ENCODE measurements at regions not wholly inside any gene's neighbourhood (a gene's known extent, or its start where the extent isn't known, plus 50 kb on each side); places are given as distances from the start of the nearest gene placed in this dataset.

DNA sequence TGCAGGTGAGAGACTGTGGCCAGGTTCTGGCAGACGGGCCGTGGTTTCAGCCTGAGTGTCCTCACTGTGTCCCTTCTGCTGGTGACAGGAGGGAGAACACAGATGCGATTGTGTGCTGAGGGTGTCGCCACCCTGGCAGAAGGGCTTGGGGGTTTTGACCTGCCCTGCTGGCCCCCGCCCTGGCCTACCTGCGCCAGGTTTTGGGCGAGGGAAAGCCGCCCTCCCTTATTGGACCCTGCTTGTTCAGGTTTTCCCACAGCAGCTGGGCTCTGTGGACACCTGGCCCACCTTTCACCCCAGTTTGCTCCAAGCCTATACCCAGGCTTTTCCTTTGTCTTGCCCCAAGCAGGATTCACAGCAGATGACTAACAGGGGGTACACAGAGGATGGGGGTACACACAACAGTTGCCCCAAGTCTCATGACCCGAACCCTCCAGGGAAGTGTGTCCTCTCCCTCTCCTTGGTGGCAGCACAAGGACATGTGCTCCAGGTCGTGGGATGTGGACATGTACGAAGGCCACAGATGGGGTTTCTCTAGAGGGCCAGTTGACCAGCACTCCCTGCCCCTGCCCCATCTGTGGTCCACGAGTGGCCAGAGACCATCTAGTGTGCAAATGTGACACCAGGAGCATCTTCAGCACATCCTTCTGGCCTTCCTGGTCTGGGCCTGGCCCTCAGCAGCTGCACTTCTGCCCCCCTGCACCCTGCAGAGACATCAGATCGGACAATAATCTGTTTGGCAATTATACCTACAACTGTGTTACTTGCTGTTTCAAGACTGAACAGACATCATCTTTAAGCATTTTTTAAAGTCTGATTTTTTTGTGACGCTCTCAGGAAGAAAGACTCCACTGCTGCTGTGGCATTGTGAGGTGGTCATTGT lies 265.8 kb upstream of the IRX4 start:
- no peaks in the 10 kb centered on the region for H3K4me1 Mint-ChIP-seq
- H3K4me3 Mint-ChIP-seq, result no peak overlapping the region
- ATAC-seq, result no peak
- no peak for DNase-seq
- no peaks in the 10 kb centered on the region for H3K36me3 Mint-ChIP-seq (ENCODE audit: low read depth)
- H3K27ac Mint-ChIP-seq, result no peak overlapping the region
- H3K27me3 Mint-ChIP-seq, result peaks cover 6% of the 10 kb centered on the region
- H3K9me3 Mint-ChIP-seq, result peaks cover 3% of the 10 kb centered on the region

GRCh38 chr5:2147504-2148311 lies 265.0 kb upstream of the IRX4 start:
- Mint-ChIP-seq H3K27ac (no peak overlapping the region), H3K4me1 (no peaks in the 10 kb centered on the region), H3K36me3 (ENCODE audit: low read depth) (no peaks in the 10 kb centered on the region), H3K4me3 (no peak overlapping the region), H3K27me3 (peaks cover 6% of the 10 kb centered on the region), H3K9me3 (peaks cover 3% of the 10 kb centered on the region)
- ATAC-seq (no peak), DNase-seq (no peak)

DNA sequence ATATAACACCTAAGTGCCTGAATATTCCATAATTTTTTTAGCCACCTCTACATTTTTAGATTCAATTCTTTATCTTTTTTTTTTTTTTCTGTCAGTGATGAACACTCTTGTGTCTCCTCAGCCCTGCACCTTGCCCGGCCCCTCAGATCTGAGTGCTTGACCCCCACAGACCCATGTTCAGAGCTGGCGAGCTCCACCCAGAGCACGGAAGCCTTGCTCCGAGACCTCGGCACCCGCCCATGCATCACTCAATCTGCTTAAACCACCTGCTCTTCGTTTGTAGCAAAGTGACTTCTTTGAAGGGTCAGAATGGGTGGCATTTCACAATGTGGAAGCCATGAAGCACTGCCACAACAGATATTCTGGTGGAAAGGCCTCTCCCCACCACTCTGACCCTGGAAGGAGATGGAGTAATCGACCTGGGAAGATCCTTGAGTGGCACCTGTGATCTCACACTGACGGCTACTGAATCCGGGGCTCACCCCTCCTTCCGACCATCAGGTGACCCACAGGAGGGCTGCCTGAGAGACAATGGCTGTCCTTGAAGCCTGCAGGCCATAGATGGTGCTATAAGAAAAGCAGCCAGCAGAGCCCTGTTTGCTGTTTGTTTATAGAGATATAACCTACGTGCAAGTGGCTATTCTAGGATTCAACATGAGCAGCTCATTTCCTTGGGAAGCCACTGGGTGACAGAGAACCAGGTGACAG lies 261.1 kb upstream of the IRX4 start:
- Mint-ChIP-seq H3K4me1 (no peaks in the 10 kb centered on the region), H3K27me3 (peaks cover 5% of the 10 kb centered on the region), H3K36me3 (ENCODE audit: low read depth) (no peaks in the 10 kb centered on the region), H3K27ac (no peak overlapping the region), H3K9me3 (no peaks in the 10 kb centered on the region), H3K4me3 (no peak overlapping the region)
- no peak for DNase-seq
- no peak for ATAC-seq

DNA sequence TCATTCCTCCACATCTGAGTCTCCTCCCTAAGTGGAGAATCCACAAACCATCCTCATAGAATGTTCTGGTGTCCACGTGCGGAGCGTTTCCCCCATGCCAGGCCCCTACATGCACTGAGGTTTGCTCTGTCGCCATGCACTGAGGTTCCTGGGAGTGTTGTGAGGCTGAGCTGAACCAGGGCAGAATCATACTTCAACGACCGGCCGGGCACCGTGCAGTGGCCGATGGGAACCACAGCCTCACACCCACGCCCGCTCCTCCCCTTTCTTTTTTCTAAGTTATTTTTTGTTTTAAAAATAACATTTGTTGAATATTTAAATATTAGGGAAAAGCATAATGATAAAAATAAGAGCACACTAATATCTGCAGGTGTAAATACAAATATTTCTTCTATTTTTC lies 260.4 kb upstream of the IRX4 start:
- Mint-ChIP-seq H3K9me3 (no peaks in the 10 kb centered on the region), H3K4me3 (no peak overlapping the region), H3K27ac (no peak overlapping the region), H3K36me3 (ENCODE audit: low read depth) (no peaks in the 10 kb centered on the region), H3K4me1 (no peaks in the 10 kb centered on the region), H3K27me3 (peaks cover 5% of the 10 kb centered on the region)
- no peak for DNase-seq
- ATAC-seq, result no peak

DNA sequence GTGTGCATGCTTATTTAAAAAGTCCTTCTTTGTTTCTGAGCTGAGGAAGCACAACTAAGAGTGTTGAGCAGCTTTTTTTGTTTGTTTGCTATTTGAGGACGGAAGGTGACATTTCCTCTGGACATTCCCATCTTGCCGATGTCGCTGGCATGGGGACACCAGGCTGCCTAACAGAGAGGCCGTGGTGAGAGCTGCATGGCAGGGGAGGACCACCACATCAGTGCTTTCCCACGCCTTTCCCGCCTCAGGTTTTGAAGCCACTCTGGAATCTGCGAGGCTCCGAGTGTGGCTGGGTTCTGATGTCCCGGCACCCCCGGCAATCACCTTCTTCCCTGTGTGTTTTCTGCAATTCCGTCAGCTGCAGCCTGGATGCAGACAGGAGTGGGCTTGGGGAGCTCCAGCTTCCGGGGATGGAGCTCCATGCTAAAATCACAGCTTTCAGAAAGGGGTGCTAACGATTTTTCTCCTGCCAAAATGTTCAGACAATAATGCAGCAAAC lies 259.8 kb upstream of the IRX4 start:
- H3K36me3 Mint-ChIP-seq (ENCODE audit: low read depth), result no peaks in the 10 kb centered on the region
- peaks cover 5% of the 10 kb centered on the region for H3K27me3 Mint-ChIP-seq
- no peak overlapping the region for H3K4me3 Mint-ChIP-seq
- ATAC-seq (no peak), DNase-seq (no peak)
- H3K4me1 Mint-ChIP-seq, result no peaks in the 10 kb centered on the region
- no peaks in the 10 kb centered on the region for H3K9me3 Mint-ChIP-seq
- H3K27ac Mint-ChIP-seq, result no peak overlapping the region

DNA sequence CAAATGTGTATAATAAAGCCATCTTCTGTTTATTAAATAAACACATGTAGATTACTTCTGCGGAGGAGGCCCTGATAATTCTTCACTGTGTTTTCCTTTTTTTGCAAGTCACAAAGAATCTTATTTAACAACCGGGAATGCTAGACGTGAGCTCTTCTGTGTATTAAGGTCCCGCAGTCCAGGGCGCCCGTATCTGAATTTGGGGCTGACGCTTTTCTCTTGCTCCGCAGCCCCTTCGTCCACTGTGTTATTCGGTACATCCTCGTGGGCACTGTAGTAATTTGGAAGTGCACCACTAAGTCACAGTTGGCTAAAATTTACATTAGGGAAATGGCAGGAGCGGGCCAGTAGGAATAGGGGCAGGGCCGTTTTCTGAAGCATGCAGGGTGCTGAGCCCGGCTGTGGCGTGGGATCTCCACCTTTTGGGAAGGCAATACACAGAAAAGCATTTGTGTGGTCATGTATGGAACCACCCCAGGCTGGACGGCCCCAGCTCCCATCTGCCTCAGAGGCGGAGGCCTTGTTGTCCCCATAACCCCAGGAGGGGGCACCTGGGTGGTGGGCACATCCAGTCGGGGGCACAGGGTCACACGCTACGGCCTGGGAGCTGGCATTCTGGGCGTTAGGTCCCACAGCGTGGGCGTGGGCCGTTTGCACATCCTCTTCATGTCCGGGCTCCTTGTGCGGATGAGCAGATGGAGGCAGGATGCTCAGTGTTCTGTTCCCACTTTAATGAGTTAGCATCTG lies 258.7 kb upstream of the IRX4 start:
- ATAC-seq (no peak), DNase-seq (no peak)
- no peak overlapping the region for H3K4me3 Mint-ChIP-seq
- H3K4me1 Mint-ChIP-seq, result no peaks in the 10 kb centered on the region
- H3K27me3 Mint-ChIP-seq, result peaks cover 5% of the 10 kb centered on the region
- no peaks in the 10 kb centered on the region for H3K36me3 Mint-ChIP-seq (ENCODE audit: low read depth)
- H3K27ac Mint-ChIP-seq, result no peak overlapping the region
- no peaks in the 10 kb centered on the region for H3K9me3 Mint-ChIP-seq

GRCh38 chr5:2140501-2141175 lies 257.9 kb upstream of the IRX4 start:
- no peaks in the 10 kb centered on the region for H3K36me3 Mint-ChIP-seq (ENCODE audit: low read depth)
- DNase-seq (no peak), ATAC-seq (no peak)
- no peaks in the 10 kb centered on the region for H3K9me3 Mint-ChIP-seq
- H3K4me1 Mint-ChIP-seq, result no peaks in the 10 kb centered on the region
- H3K27me3 Mint-ChIP-seq, result peaks cover 5% of the 10 kb centered on the region
- H3K4me3 Mint-ChIP-seq, result no peak overlapping the region
- no peak overlapping the region for H3K27ac Mint-ChIP-seq

- Mint-ChIP-seq H3K27ac (no peak overlapping the region), H3K36me3 (ENCODE audit: low read depth) (no peaks in the 10 kb centered on the region), H3K9me3 (no peaks in the 10 kb centered on the region), H3K4me3 (no peak overlapping the region), H3K4me1 (no peaks in the 10 kb centered on the region), H3K27me3 (peaks cover 5% of the 10 kb centered on the region)
- ATAC-seq (no peak), DNase-seq (no peak)
Measured at GRCh38 chr5:2139478-2139877, 256.8 kb upstream of the IRX4 start.

DNA sequence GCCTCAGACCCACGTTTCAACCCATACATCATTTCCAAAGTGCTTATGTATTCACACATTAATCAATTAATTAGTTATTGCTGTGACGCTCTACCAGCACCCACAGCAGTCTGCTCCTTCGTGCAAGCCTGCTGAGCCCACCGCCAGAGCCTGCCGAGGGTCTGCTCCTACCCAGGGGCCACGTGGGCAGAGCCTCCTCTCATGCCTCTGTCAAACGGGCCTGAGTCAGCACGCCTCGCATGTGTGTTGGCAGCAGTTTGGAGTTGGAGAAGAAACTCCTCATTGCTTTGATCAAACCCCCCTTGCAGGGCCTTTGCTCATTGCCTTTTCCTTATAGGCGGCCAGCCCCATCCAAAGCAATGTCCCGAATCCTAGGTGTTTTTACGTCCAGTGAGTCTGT lies 256.2 kb upstream of the IRX4 start:
- Mint-ChIP-seq H3K27ac (no peak overlapping the region), H3K4me1 (no peaks in the 10 kb centered on the region), H3K27me3 (peaks cover 5% of the 10 kb centered on the region), H3K36me3 (ENCODE audit: low read depth) (no peaks in the 10 kb centered on the region), H3K9me3 (no peaks in the 10 kb centered on the region), H3K4me3 (no peak overlapping the region)
- ATAC-seq (no peak), DNase-seq (no peak)

DNA sequence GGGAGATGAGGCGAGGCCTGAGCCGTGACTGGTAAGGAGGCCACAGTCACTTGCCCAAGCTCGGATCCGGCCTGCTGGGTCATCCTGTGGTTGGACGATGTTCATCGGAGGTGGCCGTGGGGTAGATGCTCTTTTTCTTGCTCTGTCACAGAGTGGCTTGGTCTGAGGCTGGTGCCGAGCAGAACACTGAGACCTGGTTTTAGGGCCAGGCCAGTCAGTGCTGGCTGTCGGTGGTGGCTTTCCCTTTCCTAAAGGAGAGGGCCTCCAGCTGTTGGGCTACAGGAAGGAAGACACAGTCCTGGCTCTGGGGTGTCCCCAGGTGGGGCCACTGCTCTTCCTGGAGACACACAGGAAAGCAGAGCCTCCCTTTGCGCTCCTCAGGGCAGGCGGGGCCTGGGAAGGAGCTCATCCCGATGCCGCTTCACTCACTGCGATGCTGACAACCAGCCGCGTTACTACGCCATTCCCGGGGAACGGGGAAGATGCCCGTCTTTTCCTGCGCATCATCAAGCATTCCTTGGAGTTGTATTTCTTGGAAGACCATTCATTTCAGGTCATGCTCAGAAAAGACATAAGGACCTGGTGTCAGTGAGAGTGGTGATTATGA lies 254.8 kb upstream of the IRX4 start:
- no peak overlapping the region for H3K4me3 Mint-ChIP-seq
- DNase-seq, result no peak
- no peaks in the 10 kb centered on the region for H3K9me3 Mint-ChIP-seq
- H3K36me3 Mint-ChIP-seq (ENCODE audit: low read depth), result no peaks in the 10 kb centered on the region
- H3K27ac Mint-ChIP-seq, result no peak overlapping the region
- ATAC-seq, result no peak
- H3K4me1 Mint-ChIP-seq, result no peaks in the 10 kb centered on the region
- H3K27me3 Mint-ChIP-seq, result peaks cover 5% of the 10 kb centered on the region

DNA sequence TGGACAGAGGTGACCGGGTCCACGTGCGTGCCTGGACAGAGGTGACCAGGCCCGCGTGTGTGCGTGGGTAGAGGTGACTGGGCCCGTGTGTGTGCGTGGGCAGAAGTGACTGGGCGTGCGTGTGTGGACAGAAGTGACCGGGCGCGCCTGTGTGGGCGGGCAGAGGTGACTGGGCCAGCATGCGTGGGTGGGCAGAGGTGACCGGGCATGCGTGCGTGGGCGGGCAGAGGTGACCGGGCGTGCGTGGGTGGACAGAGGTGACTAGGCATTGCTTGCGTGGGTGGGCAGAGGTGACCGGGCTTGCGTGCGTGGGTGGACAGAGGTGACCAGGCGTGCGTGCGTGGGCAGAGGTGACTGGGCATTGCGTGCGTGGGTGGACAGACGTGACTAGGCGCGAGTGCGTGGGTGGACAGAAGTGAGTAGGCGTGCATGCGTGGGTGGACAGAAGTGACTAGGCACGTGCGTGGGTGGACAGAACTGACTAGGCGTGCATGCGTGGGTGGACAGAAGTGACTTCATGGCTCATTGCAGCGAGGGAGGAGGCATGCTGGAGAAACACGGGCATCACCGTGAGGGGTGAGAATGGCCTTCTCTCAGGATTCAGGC lies 254.1 kb upstream of the IRX4 start:
- H3K27ac Mint-ChIP-seq, result peak overlapping the region; percentile 9

GRCh38 chr5:2135833-2136232 lies 253.1 kb upstream of the IRX4 start:
- Mint-ChIP-seq H3K27me3 (peaks cover 5% of the 10 kb centered on the region), H3K36me3 (ENCODE audit: low read depth) (no peaks in the 10 kb centered on the region), H3K9me3 (no peaks in the 10 kb centered on the region), H3K27ac (no peak overlapping the region), H3K4me1 (no peaks in the 10 kb centered on the region), H3K4me3 (no peak overlapping the region)
- DNase-seq (no peak), ATAC-seq (no peak)

More for the DNA sequence above, 254.1 kb upstream of the IRX4 start:
- no peak for ATAC-seq
- Mint-ChIP-seq H3K4me1 (no peaks in the 10 kb centered on the region), H3K36me3 (ENCODE audit: low read depth) (no peaks in the 10 kb centered on the region), H3K27me3 (peaks cover 5% of the 10 kb centered on the region), H3K9me3 (no peaks in the 10 kb centered on the region), H3K4me3 (no peak overlapping the region)
- no peak for DNase-seq

DNA sequence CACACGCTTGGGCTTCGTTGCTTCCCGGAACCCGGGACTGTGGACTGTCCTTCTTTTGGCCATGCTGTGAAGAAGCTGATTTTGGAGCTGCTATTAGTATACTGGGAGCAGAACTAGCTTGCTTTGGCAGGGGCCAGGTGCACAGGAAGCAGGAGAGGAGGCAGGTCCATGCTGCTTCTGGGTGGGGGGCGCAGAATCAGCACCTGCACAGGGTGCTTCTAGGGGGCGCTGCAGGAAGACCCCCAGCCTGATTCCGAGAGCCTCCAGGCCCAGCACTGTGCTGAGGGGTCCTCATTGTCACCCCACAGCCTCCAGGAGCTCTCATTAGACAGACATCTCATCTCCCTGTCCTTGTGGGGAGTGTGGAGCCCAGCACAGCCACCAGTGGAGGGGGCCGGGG lies 252.6 kb upstream of the IRX4 start:
- Mint-ChIP-seq H3K4me1 (no peaks in the 10 kb centered on the region), H3K36me3 (ENCODE audit: low read depth) (no peaks in the 10 kb centered on the region), H3K27ac (no peak overlapping the region), H3K4me3 (no peak overlapping the region), H3K27me3 (peaks cover 5% of the 10 kb centered on the region), H3K9me3 (no peaks in the 10 kb centered on the region)
- no peak for DNase-seq
- ATAC-seq, result no peak
